ENCODE measurements at regions not wholly inside any gene's neighbourhood (a gene's known extent, or its start where the extent isn't known, plus 50 kb on each side); places are given as distances from the start of the nearest gene placed in this dataset.

- TF ChIP-seq PBX3 (CRISPR knock-in tag; IDR thresholded peaks at IDR 0.05) (no peak), REST (tag by site-specific recombination; IDR thresholded peaks at IDR 0.05) (no peak), ZNF121 (tag by site-specific recombination; IDR thresholded peaks at IDR 0.05) (no peak), ZNF280D (tag by site-specific recombination; IDR thresholded peaks at IDR 0.05) (no peak), ZSCAN30 (tag by site-specific recombination; IDR thresholded peaks at IDR 0.05) (no peak), ZBTB8A (tag by site-specific recombination; IDR thresholded peaks at IDR 0.05) (no peak), CTCF (tag by site-specific recombination; IDR thresholded peaks at IDR 0.05) (no peak), ZNF37A (tag by site-specific recombination; IDR thresholded peaks at IDR 0.05) (no peak), SP2 (tag by site-specific recombination; IDR thresholded peaks at IDR 0.05) (no peak), ZNF223 (tag by site-specific recombination; IDR thresholded peaks at IDR 0.05) (no peak)
Measured at GRCh38 chr2:16824472-16824871, 158.8 kb upstream of the CYRIA start.
